Osteocyte (in vitro differentiated cells): ENCODE measurements at regions not wholly inside any gene's neighbourhood (a gene's known extent, or its start where the extent isn't known, plus 50 kb on each side); places are given as distances from the start of the nearest gene placed in this dataset.
"Not testable (repeated sequence)": the region's sequence is repeated elsewhere in the genome, so short reads cannot be mapped to it uniquely, and the experiment has no call there.

Source experiments
- DNase-seq: peaks from one replicate; pipeline ENCODE4 v3.0.0; 2021; ENCODE audit warnings: mixed read lengths; ENCODE audit not compliant: unreplicated experiment; ENCODE audit errors: extremely low spot score
- H3K27ac Mint-ChIP-seq: one replicate; pipeline ENCODE4 v1.8.0; 2021; ENCODE audit warnings: mild to moderate bottlenecking, mixed read lengths; ENCODE audit not compliant: unreplicated experiment
- H3K27me3 Mint-ChIP-seq: one replicate; pipeline ENCODE4 v1.8.0; 2021; ENCODE audit warnings: mixed read lengths; ENCODE audit not compliant: unreplicated experiment
- H3K36me3 Mint-ChIP-seq: one replicate; pipeline ENCODE4 v1.8.0; 2021; ENCODE audit warnings: mixed read lengths; ENCODE audit not compliant: unreplicated experiment
- H3K4me1 Mint-ChIP-seq: one replicate; pipeline ENCODE4 v1.8.0; 2021; ENCODE audit warnings: mixed read lengths; ENCODE audit not compliant: unreplicated experiment
- H3K4me3 Mint-ChIP-seq: one replicate; pipeline ENCODE4 v1.8.0; 2021; ENCODE audit warnings: mild to moderate bottlenecking, moderate library complexity, mixed read lengths; ENCODE audit not compliant: unreplicated experiment
- H3K9me3 Mint-ChIP-seq: one replicate; pipeline ENCODE4 v1.8.0; 2021; ENCODE audit warnings: mixed read lengths; ENCODE audit not compliant: unreplicated experiment
- TF ChIP-seq, protein P1 (sequence below): fragments of 200-600 bp; sonication (generic); IDR thresholded peaks from 2 replicates; pipeline ENCODE4 v1.5.0; 2021; ENCODE audit warnings: antibody characterized with exemption, mild to moderate bottlenecking, moderate library complexity

- DNase-seq, result no peak
- TF ChIP-seq, protein P1, sequence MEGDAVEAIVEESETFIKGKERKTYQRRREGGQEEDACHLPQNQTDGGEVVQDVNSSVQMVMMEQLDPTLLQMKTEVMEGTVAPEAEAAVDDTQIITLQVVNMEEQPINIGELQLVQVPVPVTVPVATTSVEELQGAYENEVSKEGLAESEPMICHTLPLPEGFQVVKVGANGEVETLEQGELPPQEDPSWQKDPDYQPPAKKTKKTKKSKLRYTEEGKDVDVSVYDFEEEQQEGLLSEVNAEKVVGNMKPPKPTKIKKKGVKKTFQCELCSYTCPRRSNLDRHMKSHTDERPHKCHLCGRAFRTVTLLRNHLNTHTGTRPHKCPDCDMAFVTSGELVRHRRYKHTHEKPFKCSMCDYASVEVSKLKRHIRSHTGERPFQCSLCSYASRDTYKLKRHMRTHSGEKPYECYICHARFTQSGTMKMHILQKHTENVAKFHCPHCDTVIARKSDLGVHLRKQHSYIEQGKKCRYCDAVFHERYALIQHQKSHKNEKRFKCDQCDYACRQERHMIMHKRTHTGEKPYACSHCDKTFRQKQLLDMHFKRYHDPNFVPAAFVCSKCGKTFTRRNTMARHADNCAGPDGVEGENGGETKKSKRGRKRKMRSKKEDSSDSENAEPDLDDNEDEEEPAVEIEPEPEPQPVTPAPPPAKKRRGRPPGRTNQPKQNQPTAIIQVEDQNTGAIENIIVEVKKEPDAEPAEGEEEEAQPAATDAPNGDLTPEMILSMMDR, result no peak
- H3K36me3 Mint-ChIP-seq, result no peaks in the 10 kb centered on the region
- no peaks in the 10 kb centered on the region for H3K9me3 Mint-ChIP-seq
- no peaks in the 10 kb centered on the region for H3K27me3 Mint-ChIP-seq
- no peak overlapping the region for H3K4me3 Mint-ChIP-seq
- peaks cover 2% of the 10 kb centered on the region for H3K4me1 Mint-ChIP-seq
- no peak overlapping the region for H3K27ac Mint-ChIP-seq
Measured at GRCh38 chr3:152148579-152148978, 120.2 kb upstream of the MBNL1 start.

GRCh38 chr3:152149832-152150231 is 118.9 kb upstream of the MBNL1 start:
- Mint-ChIP-seq H3K9me3 (no peaks in the 10 kb centered on the region), H3K27ac (no peak overlapping the region), H3K36me3 (no peaks in the 10 kb centered on the region), H3K4me3 (no peak overlapping the region), H3K4me1 (peaks cover 4% of the 10 kb centered on the region), H3K27me3 (no peaks in the 10 kb centered on the region)
- TF ChIP-seq, protein P1, result no peak
- DNase-seq, result no peak

DNA sequence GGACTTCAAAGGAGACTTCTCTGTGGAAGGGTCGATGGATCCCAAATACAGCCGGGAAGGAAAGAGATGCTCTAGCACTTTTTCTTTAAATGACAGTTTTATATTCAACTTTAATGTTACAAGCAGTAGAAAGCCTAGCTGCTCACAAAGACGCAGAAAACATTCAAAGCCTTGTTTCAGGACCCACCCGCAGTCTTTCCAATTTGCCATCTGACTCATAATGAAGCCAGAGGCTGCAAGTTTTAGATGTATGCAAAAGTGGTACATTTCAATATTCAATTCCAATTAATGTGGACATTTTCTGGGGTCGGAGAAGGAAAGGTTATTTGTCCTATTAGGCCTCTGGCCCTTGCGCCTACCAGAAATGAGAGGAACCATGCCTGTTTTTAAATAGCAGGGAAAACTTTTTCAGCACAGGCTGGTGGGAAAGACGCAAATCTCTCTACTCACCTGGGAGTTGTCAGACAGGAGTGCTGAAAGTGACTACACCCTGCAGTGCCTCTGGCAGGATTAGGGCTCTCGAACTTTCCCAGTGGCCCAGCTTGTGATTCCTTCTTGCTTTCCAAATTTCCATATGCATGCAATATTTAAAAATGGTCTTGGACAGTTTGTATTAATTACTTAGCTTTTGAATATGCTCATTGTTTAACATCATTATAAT is 117.4 kb upstream of the MBNL1 start:
- no peaks in the 10 kb centered on the region for H3K9me3 Mint-ChIP-seq
- peaks cover 20% of the 10 kb centered on the region for H3K4me1 Mint-ChIP-seq
- H3K27ac Mint-ChIP-seq, result no peak overlapping the region
- no peaks in the 10 kb centered on the region for H3K27me3 Mint-ChIP-seq
- no peak overlapping the region for H3K4me3 Mint-ChIP-seq
- H3K36me3 Mint-ChIP-seq, result no peaks in the 10 kb centered on the region
- no peak for DNase-seq
- TF ChIP-seq, protein P1, result no peak

GRCh38 chr3:152151877-152152765 is 116.6 kb upstream of the MBNL1 start:
- H3K4me3 Mint-ChIP-seq, H3K36me3 Mint-ChIP-seq, DNase-seq, H3K9me3 Mint-ChIP-seq, H3K27me3 Mint-ChIP-seq, H3K27ac Mint-ChIP-seq: not testable (repeated sequence)
- peaks cover 22% of the 10 kb centered on the region for H3K4me1 Mint-ChIP-seq

GRCh38 chr3:152153115-152153514 is 115.6 kb upstream of the MBNL1 start:
- peaks cover 23% of the 10 kb centered on the region for H3K4me1 Mint-ChIP-seq
- not testable (repeated sequence) for H3K4me3 Mint-ChIP-seq, H3K27ac Mint-ChIP-seq, DNase-seq, H3K36me3 Mint-ChIP-seq, H3K27me3 Mint-ChIP-seq, H3K9me3 Mint-ChIP-seq
